ENCODE measurements at regions not wholly inside any gene's neighbourhood (a gene's known extent, or its start where the extent isn't known, plus 50 kb on each side); places are given as distances from the start of the nearest gene placed in this dataset.

DNA sequence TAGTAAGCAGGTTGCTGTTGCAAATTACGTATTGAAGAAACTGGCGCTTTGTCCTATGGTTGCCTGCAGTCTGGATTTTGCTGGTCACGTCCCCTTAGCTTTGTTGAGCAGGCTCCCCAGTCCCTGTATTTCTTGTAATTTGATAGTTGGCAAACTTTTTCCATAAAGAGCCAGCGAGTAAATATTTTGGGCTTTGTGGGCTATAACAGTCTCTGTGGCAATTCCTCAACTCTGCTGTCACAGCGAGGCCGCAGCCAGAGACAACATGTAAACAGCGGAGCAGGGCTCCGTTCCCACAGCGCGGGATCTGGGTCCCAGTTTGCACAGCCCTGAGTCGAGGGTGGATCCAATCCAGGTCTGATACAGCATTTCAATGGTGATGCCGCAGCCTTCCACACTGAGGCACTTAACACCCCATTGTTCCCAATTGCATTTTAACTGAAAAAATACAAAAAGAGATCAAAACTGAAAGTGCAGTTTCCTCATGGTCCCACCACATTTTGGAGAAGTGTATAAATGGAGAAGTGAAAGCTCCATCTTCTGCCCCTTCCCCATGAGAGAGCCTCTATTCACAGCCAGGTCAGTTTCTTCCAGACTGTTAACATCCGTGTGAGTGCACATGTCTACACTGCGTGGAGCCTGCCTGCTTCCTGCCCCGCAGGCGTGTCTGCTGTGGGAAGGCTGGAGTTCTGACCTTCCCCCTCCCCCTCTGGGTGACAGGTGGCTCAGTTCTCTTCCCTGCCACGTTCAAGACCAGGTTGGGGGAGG is 89.1 kb downstream of the RPS6KA4 start:
- TF ChIP-seq JUNB (IDR thresholded peaks at IDR 0.05) (no peak), ESRRA (IDR thresholded peaks at IDR 0.05; ENCODE audit: low read length) (no peak), FOXM1 (IDR thresholded peaks at IDR 0.05; ENCODE audit: low read depth, low read length) (no peak), STAT1 (conservative IDR thresholded peaks at IDR 0.05) (no peak), MEF2A (IDR thresholded peaks at IDR 0.05; ENCODE audit: insufficient read depth, low read depth, low read length) (no peak), CHD2 (IDR thresholded peaks at IDR 0.05; ENCODE audit: borderline replicate concordance, low read depth, low read length) (no peak), TCF12 (IDR thresholded peaks at IDR 0.05; ENCODE audit: low read depth, low read length) (peak; percentile 42; the same call in 1 of the 2 replicates), MYB (IDR thresholded peaks at IDR 0.05; ENCODE audit: borderline replicate concordance, low read depth, low read length) (no peak), YY1 (IDR thresholded peaks at IDR 0.05; ENCODE audit: low read depth, low read length) (0 out of 2 replicates have a peak, but pooled peaks have one; percentile 4), POLR2AphosphoS5 (IDR thresholded peaks at IDR 0.05; ENCODE audit: low read length) (no peak), CBFB (IDR thresholded peaks at IDR 0.05; ENCODE audit: low read depth) (no peak), CTCF (IDR thresholded peaks at IDR 0.05 in 2 of 3, conservative IDR thresholded peaks at IDR 0.05 in 1 of 3; ENCODE audit: control insufficient read depth in 2 of 3, extremely low read depth in 1 of 3, insufficient read depth in 1 of 3, low read depth in 3 of 3, low read length in 3 of 3) (no peak)

Measured in GM12878 (cell line).